PFSK-1 (cell line): ENCODE measurements at regions not wholly inside any gene's neighbourhood (a gene's known extent, or its start where the extent isn't known, plus 50 kb on each side); places are given as distances from the start of the nearest gene placed in this dataset.

Experiments
- FOXP2 ChIP-seq: optimal IDR thresholded peaks from 2 replicates; pipeline ENCODE3; 2011; ENCODE audit warnings: borderline replicate concordance, control low read depth, inconsistent platforms; ENCODE audit not compliant: insufficient read depth; ENCODE audit errors: extremely low read length, extremely low read depth
- POLR2AphosphoS5 ChIP-seq: IDR thresholded peaks from 2 replicates; pipeline ENCODE4 v1.6.1; 2012; ENCODE audit warnings: low read depth, mild to moderate bottlenecking, control low read depth, low read length, moderate library complexity
- SIN3A ChIP-seq: IDR thresholded peaks from 2 replicates; pipeline ENCODE4 v1.6.1; 2012; ENCODE audit warnings: mild to moderate bottlenecking, low read length, moderate library complexity, borderline replicate concordance; ENCODE audit not compliant: insufficient read depth
- TAF1 ChIP-seq: IDR thresholded peaks from 2 replicates; pipeline ENCODE4 v1.6.1; 2012; ENCODE audit warnings: low read length, control low read depth, borderline replicate concordance; ENCODE audit not compliant: insufficient read depth
- TF ChIP-seq, protein P1 (sequence below), 2 experiments: IDR thresholded peaks; 2 replicates each; pipeline versions ENCODE4 v1.6.1 to v1.8.0; 2011 to 2012; ENCODE audit warnings: low read depth in 2 of 2, low read length in 2 of 2, control low read depth in 1 of 2, inconsistent platforms in 1 of 2, mild to moderate bottlenecking in 1 of 2, moderate library complexity in 1 of 2; ENCODE audit not compliant: insufficient read depth in 1 of 2

DNA sequence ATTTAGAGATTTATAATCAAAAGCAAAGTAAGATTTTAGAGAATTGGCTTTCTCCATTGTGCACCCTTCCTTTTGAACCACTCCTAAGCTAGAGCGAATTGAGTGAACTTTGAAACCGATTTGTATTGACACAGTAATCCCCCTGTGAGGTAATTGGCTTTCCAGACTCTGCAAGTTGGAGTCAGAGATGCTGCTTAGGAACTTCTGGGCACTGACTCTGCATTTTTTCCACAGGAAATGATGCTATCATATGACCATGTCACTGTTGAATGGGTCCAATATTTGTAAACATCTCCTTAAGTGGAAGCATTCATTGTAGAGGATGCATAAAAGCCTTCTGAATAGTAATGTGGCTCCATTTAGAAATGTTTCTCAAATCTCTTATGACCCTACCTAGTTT is 394.4 kb upstream of the ZNF608 start:
- TF ChIP-seq, protein P1, sequence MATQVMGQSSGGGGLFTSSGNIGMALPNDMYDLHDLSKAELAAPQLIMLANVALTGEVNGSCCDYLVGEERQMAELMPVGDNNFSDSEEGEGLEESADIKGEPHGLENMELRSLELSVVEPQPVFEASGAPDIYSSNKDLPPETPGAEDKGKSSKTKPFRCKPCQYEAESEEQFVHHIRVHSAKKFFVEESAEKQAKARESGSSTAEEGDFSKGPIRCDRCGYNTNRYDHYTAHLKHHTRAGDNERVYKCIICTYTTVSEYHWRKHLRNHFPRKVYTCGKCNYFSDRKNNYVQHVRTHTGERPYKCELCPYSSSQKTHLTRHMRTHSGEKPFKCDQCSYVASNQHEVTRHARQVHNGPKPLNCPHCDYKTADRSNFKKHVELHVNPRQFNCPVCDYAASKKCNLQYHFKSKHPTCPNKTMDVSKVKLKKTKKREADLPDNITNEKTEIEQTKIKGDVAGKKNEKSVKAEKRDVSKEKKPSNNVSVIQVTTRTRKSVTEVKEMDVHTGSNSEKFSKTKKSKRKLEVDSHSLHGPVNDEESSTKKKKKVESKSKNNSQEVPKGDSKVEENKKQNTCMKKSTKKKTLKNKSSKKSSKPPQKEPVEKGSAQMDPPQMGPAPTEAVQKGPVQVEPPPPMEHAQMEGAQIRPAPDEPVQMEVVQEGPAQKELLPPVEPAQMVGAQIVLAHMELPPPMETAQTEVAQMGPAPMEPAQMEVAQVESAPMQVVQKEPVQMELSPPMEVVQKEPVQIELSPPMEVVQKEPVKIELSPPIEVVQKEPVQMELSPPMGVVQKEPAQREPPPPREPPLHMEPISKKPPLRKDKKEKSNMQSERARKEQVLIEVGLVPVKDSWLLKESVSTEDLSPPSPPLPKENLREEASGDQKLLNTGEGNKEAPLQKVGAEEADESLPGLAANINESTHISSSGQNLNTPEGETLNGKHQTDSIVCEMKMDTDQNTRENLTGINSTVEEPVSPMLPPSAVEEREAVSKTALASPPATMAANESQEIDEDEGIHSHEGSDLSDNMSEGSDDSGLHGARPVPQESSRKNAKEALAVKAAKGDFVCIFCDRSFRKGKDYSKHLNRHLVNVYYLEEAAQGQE (IDR thresholded peaks at IDR 0.05; ENCODE audit: insufficient read depth in 1 of 2, low read depth in 2 of 2, low read length in 2 of 2): no peak
- no peak for TF ChIP-seq POLR2AphosphoS5
- TF ChIP-seq SIN3A: no peak
- TF ChIP-seq TAF1: no peak
- no peak for TF ChIP-seq FOXP2
